Duodenal mucosa (tissue), 2 donors: ENCODE measurements at regions not wholly inside any gene's neighbourhood (a gene's known extent, or its start where the extent isn't known, plus 50 kb on each side); places are given as distances from the start of the nearest gene placed in this dataset.

Experiments
- H3K27ac ChIP-seq: one replicate; pipeline ENCODE4 v1.7.0; 2013; ENCODE audit warnings: low read depth, low read length
- H3K27me3 ChIP-seq, 2 donors: one replicate each; pipeline ENCODE4 v1.7.0; 2013; ENCODE audit warnings: low read length in 2 of 2, control low read depth in 1 of 2; ENCODE audit not compliant: insufficient read depth in 2 of 2, control insufficient read depth in 1 of 2
- H3K36me3 ChIP-seq, 2 donors: one replicate each; pipeline ENCODE4 v1.7.0; 2013; ENCODE audit warnings: low read length in 2 of 2, control low read depth in 1 of 2; ENCODE audit not compliant: insufficient read depth in 2 of 2, control insufficient read depth in 1 of 2
- H3K4me1 ChIP-seq, 2 donors: one replicate each; pipeline ENCODE4 v1.7.0; 2013; ENCODE audit warnings: low read length in 2 of 2, control low read depth in 1 of 2; ENCODE audit not compliant: insufficient read depth in 2 of 2, control insufficient read depth in 1 of 2
- H3K4me3 ChIP-seq, 2 donors: one replicate each; pipeline ENCODE4 v1.7.0; 2013; ENCODE audit warnings: low read length in 2 of 2, low read depth in 1 of 2
- H3K9ac ChIP-seq, 2 donors: one replicate each; pipeline ENCODE4 v1.7.0; 2013; ENCODE audit warnings: low read length in 2 of 2, low read depth in 1 of 2
- H3K9me3 ChIP-seq, 2 donors: one replicate each; pipeline ENCODE4 v1.7.0; 2013; ENCODE audit warnings: low read length in 2 of 2, control low read depth in 1 of 2; ENCODE audit not compliant: control insufficient read depth in 1 of 2

GRCh38 chr2:48235076-48235475 lies 79.4 kb upstream of the FOXN2 start:
- H3K27me3 ChIP-seq, result no peaks in the 10 kb centered on the region
- H3K36me3 ChIP-seq, result no peaks in the 10 kb centered on the region
- no peak overlapping the region for H3K27ac ChIP-seq
- H3K4me3 ChIP-seq, result no peak overlapping the region
- peaks cover 0 to 6% of the 10 kb centered on the region in 2 donors for H3K4me1 ChIP-seq
- H3K9me3 ChIP-seq, result no peaks in the 10 kb centered on the region
- no peak overlapping the region for H3K9ac ChIP-seq

GRCh38 chr2:48238381-48238780 lies 76.1 kb upstream of the FOXN2 start:
- no peak overlapping the region for H3K27ac ChIP-seq
- H3K4me3 ChIP-seq, result no peak overlapping the region
- H3K9ac ChIP-seq, result no peak overlapping the region
- H3K27me3 ChIP-seq, result no peaks in the 10 kb centered on the region
- H3K36me3 ChIP-seq, result no peaks in the 10 kb centered on the region
- H3K9me3 ChIP-seq, result no peaks in the 10 kb centered on the region
- H3K4me1 ChIP-seq, result peaks cover 0 to 6% of the 10 kb centered on the region in 2 donors

GRCh38 chr2:48240912-48241311 lies 73.6 kb upstream of the FOXN2 start:
- Histone ChIP-seq H3K4me1 (peaks cover 0 to 6% of the 10 kb centered on the region in 2 donors), H3K9ac (no peak overlapping the region), H3K4me3 (no peak overlapping the region), H3K9me3 (no peaks in the 10 kb centered on the region), H3K27ac (no peak overlapping the region), H3K36me3 (no peaks in the 10 kb centered on the region), H3K27me3 (no peaks in the 10 kb centered on the region)

- H3K9ac ChIP-seq, result no peak overlapping the region
- H3K36me3 ChIP-seq, result no peaks in the 10 kb centered on the region
- peaks cover 0 to 7% of the 10 kb centered on the region in 2 donors for H3K4me1 ChIP-seq
- H3K27me3 ChIP-seq, result no peaks in the 10 kb centered on the region
- no peak overlapping the region for H3K4me3 ChIP-seq
- no peak overlapping the region for H3K27ac ChIP-seq
- no peaks in the 10 kb centered on the region for H3K9me3 ChIP-seq
Measured at GRCh38 chr2:48247206-48247605, 67.3 kb upstream of the FOXN2 start.

GRCh38 chr2:48248251-48248933 lies 66.1 kb upstream of the FOXN2 start:
- H3K4me3 ChIP-seq, result no peak overlapping the region
- no peaks in the 10 kb centered on the region for H3K36me3 ChIP-seq
- H3K9me3 ChIP-seq, result no peaks in the 10 kb centered on the region
- no peak overlapping the region for H3K27ac ChIP-seq
- H3K9ac ChIP-seq, result no peak overlapping the region
- H3K4me1 ChIP-seq, result peaks cover 0 to 7% of the 10 kb centered on the region in 2 donors
- no peaks in the 10 kb centered on the region for H3K27me3 ChIP-seq

- H3K9ac ChIP-seq, result no peak overlapping the region
Measured at GRCh38 chr2:48249025-48249424, 65.5 kb upstream of the FOXN2 start.

GRCh38 chr2:48249631-48250473 lies 64.6 kb upstream of the FOXN2 start:
- H3K9ac ChIP-seq, result no peak overlapping the region
- peaks cover 0 to 7% of the 10 kb centered on the region in 2 donors for H3K4me1 ChIP-seq
- H3K4me3 ChIP-seq, result peak overlapping the region in 1 of 2 donors; percentile 8
- H3K9me3 ChIP-seq, result no peaks in the 10 kb centered on the region
- H3K27me3 ChIP-seq, result no peaks in the 10 kb centered on the region
- no peaks in the 10 kb centered on the region for H3K36me3 ChIP-seq
- no peak overlapping the region for H3K27ac ChIP-seq

More at GRCh38 chr2:48249025-48249424, 65.5 kb upstream of the FOXN2 start:
- Histone ChIP-seq H3K4me3 (no peak overlapping the region), H3K27me3 (no peaks in the 10 kb centered on the region), H3K4me1 (peaks cover 0 to 7% of the 10 kb centered on the region in 2 donors), H3K36me3 (no peaks in the 10 kb centered on the region), H3K27ac (no peak overlapping the region), H3K9me3 (no peaks in the 10 kb centered on the region)

GRCh38 chr2:48250474-48250844 lies 64.0 kb upstream of the FOXN2 start:
- Histone ChIP-seq H3K27ac (no peak overlapping the region), H3K36me3 (no peaks in the 10 kb centered on the region), H3K4me1 (peaks cover 0 to 7% of the 10 kb centered on the region in 2 donors), H3K9me3 (no peaks in the 10 kb centered on the region), H3K27me3 (no peaks in the 10 kb centered on the region), H3K4me3 (no peak overlapping the region), H3K9ac (no peak overlapping the region)

- Histone ChIP-seq H3K4me1 (peaks cover 0 to 7% of the 10 kb centered on the region in 2 donors), H3K9ac (no peak overlapping the region), H3K27ac (no peak overlapping the region), H3K4me3 (no peak overlapping the region), H3K36me3 (no peaks in the 10 kb centered on the region), H3K9me3 (no peaks in the 10 kb centered on the region), H3K27me3 (no peaks in the 10 kb centered on the region)
Measured at GRCh38 chr2:48250943-48251342, 63.5 kb upstream of the FOXN2 start.

GRCh38 chr2:48251437-48252148 lies 62.9 kb upstream of the FOXN2 start:
- Histone ChIP-seq H3K27me3 (no peaks in the 10 kb centered on the region), H3K4me3 (no peak overlapping the region), H3K27ac (no peak overlapping the region), H3K36me3 (no peaks in the 10 kb centered on the region), H3K9ac (no peak overlapping the region), H3K9me3 (no peaks in the 10 kb centered on the region), H3K4me1 (peaks cover 0 to 7% of the 10 kb centered on the region in 2 donors)
